ENCODE measurements at regions not wholly inside any gene's neighbourhood (a gene's known extent, or its start where the extent isn't known, plus 50 kb on each side); places are given as distances from the start of the nearest gene placed in this dataset.
"Not testable (repeated sequence)": the region's sequence is repeated elsewhere in the genome, so short reads cannot be mapped to it uniquely, and the experiment has no call there.

DNA sequence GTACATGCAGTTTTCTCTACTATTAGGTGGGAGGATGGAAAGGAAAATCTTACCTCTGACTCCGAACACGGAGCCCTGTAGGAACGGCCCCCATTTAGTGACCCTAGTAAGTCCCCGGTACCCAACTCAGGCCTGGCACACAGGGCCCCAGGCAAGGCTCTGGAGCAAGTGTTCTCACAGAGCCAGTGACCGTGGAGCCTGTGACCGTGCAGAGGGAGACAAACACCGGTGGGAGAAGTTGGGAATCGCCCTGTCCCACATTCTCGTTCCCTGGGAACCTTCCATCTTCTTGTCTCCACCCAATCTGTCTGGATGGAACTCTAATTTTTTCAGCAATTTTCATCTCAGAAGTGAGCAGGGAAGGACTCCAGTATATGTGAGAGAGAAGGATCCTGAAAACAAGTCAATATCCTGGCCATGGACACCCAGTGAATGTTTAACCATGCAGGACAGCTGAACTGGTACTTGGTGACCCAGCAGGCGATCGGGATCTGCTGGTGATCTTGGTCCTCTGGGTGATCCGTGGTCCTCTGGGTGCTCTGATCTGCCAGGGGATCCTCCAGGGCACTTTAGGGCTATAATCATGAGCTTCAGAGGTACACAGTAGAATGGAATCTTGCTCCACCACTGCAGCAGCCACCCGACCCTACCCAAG, 348.6 kb upstream of the ID2 start:
- Histone ChIP-seq H3K9ac (ENCODE audit: extremely low read depth, low read length, poor library complexity, severe bottlenecking) (no peak overlapping the region), H3K9me3 (ENCODE audit: control insufficient read depth, low read length) (no peaks in the 10 kb centered on the region), H3K4me1 (ENCODE audit: control insufficient read depth, insufficient read depth, low read length) (no peaks in the 10 kb centered on the region), H3K27me3 (ENCODE audit: control insufficient read depth, insufficient read depth, low read length, poor library complexity, severe bottlenecking) (no peaks in the 10 kb centered on the region), H3K4me3 (ENCODE audit: low read length) (no peak overlapping the region), H3K27ac (ENCODE audit: low read depth, low read length) (no peak overlapping the region), H3K36me3 (ENCODE audit: control insufficient read depth, insufficient read depth, low read length) (no peaks in the 10 kb centered on the region)
- TF ChIP-seq, protein P1, sequence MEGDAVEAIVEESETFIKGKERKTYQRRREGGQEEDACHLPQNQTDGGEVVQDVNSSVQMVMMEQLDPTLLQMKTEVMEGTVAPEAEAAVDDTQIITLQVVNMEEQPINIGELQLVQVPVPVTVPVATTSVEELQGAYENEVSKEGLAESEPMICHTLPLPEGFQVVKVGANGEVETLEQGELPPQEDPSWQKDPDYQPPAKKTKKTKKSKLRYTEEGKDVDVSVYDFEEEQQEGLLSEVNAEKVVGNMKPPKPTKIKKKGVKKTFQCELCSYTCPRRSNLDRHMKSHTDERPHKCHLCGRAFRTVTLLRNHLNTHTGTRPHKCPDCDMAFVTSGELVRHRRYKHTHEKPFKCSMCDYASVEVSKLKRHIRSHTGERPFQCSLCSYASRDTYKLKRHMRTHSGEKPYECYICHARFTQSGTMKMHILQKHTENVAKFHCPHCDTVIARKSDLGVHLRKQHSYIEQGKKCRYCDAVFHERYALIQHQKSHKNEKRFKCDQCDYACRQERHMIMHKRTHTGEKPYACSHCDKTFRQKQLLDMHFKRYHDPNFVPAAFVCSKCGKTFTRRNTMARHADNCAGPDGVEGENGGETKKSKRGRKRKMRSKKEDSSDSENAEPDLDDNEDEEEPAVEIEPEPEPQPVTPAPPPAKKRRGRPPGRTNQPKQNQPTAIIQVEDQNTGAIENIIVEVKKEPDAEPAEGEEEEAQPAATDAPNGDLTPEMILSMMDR (conservative IDR thresholded peaks at IDR 0.05), result no peak
- Mint-ChIP-seq H3K4me3 (no peak overlapping the region), H3K9me3 (peaks cover 2% of the 10 kb centered on the region), H3K36me3 (ENCODE audit: low read depth) (no peaks in the 10 kb centered on the region), H3K27me3 (ENCODE audit: insufficient read depth) (peaks cover 5% of the 10 kb centered on the region), H3K27ac (no peak overlapping the region), H3K4me1 (peaks cover 8% of the 10 kb centered on the region)
- WGBS, 2 experiments (ENCODE audit: insufficient coverage in 1 of 2, insufficient read length in 1 of 2), result 95 to 100% methylated on average over 5 to 13 of the region's 13 CpGs
- DNase-seq, result peak; percentile 10

DNA sequence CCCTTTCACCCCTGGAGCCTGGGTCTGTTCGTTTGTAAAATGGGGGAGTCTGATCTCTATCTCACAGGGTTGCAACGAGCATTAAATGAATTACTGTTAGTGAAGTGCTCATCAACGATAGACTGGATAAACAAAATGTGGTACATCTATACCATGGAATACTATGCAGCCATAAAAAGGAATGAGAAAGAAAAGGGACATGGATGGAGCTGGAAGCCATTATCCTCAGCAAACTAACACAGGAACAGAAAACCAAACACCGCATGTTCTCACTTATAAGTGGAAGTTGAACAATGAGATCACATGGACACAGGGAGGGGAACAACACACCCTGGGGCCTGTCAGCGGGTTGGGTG, 348.0 kb upstream of the ID2 start:
- H3K4me3 Mint-ChIP-seq; H3K36me3 ChIP-seq (ENCODE audit: control insufficient read depth, insufficient read depth, low read length); H3K4me3 ChIP-seq (ENCODE audit: low read length); H3K27ac Mint-ChIP-seq; H3K9me3 Mint-ChIP-seq; H3K27me3 ChIP-seq (ENCODE audit: control insufficient read depth, insufficient read depth, low read length, poor library complexity, severe bottlenecking); H3K4me1 ChIP-seq (ENCODE audit: control insufficient read depth, insufficient read depth, low read length); H3K27me3 Mint-ChIP-seq (ENCODE audit: insufficient read depth); H3K9ac ChIP-seq (ENCODE audit: extremely low read depth, low read length, poor library complexity, severe bottlenecking); H3K27ac ChIP-seq (ENCODE audit: low read depth, low read length); H3K9me3 ChIP-seq (ENCODE audit: control insufficient read depth, low read length); DNase-seq; H3K4me1 Mint-ChIP-seq; H3K36me3 Mint-ChIP-seq (ENCODE audit: low read depth): not testable (repeated sequence)
- WGBS, 2 experiments (ENCODE audit: insufficient coverage in 1 of 2, insufficient read length in 1 of 2), result 76 to 100% methylated on average over 1 to 5 of the region's 5 CpGs

DNA sequence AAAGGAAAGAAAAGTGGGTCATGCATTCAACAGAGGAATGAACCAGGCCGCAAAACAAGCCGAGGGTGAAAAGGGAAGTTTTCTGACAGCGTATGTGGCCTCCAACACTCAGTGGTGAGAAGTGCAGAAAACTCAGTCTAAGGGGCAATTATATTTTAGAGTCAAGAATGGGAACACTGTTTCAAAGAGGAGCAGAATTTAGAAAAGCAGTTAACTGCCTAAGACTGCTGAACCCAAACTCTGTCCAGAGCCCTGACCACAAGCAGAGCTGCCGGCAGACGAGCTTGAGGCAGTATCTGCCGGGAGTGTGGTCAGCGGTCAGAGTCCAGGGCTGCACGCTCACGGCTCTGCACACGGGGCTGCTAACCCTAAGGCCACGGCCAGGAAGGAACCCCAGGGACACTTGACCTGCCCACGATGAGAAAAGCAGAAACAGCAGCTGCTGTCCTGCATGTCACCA, 347.0 kb upstream of the ID2 start:
- H3K4me1 ChIP-seq (ENCODE audit: control insufficient read depth, insufficient read depth, low read length), result no peaks in the 10 kb centered on the region
- H3K27me3 Mint-ChIP-seq (ENCODE audit: insufficient read depth), result peaks cover 3% of the 10 kb centered on the region
- H3K4me3 ChIP-seq (ENCODE audit: low read length), result no peak overlapping the region
- H3K9me3 Mint-ChIP-seq, result peaks cover 2% of the 10 kb centered on the region
- H3K27me3 ChIP-seq (ENCODE audit: control insufficient read depth, insufficient read depth, low read length, poor library complexity, severe bottlenecking), result no peaks in the 10 kb centered on the region
- no peaks in the 10 kb centered on the region for H3K9me3 ChIP-seq (ENCODE audit: control insufficient read depth, low read length)
- H3K27ac ChIP-seq (ENCODE audit: low read depth, low read length), result no peak overlapping the region
- H3K9ac ChIP-seq (ENCODE audit: extremely low read depth, low read length, poor library complexity, severe bottlenecking), result no peak overlapping the region
- H3K36me3 ChIP-seq (ENCODE audit: control insufficient read depth, insufficient read depth, low read length), result no peaks in the 10 kb centered on the region
- DNase-seq, result peak; percentile 29
- peaks cover 8% of the 10 kb centered on the region for H3K4me1 Mint-ChIP-seq
- H3K27ac Mint-ChIP-seq, result no peak overlapping the region
- no peaks in the 10 kb centered on the region for H3K36me3 Mint-ChIP-seq (ENCODE audit: low read depth)
- no peak overlapping the region for H3K4me3 Mint-ChIP-seq
- 84 to 95% methylated on average over 6 to 12 of the region's 12 CpGs for WGBS, 2 experiments (ENCODE audit: insufficient coverage in 1 of 2, insufficient read length in 1 of 2)
- TF ChIP-seq, protein P1 (conservative IDR thresholded peaks at IDR 0.05), result no peak

DNA sequence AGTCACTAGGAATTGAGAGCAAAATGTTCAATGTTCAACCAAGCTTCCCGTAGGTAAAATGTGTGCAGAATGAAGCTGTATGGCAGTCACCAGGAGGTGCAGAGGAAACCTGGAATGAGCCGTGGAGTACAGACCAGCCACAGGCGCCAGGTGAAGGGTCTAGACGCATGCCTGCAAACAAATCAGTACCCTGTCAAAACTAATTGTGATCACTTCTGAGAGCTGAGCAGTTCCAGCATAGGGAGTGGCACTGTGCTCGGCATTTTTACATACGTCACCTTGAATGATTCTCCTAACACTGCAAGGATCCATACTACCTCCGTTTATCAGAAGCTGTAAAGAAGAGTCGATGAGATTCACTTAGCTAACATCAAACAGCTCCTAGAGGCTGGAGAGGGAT, 346.1 kb upstream of the ID2 start:
- H3K36me3 Mint-ChIP-seq (ENCODE audit: low read depth), result no peaks in the 10 kb centered on the region
- DNase-seq, result peak; percentile 13
- 93 to 94% methylated on average over 7 to 8 of the region's 8 CpGs for WGBS, 2 experiments (ENCODE audit: insufficient coverage in 1 of 2, insufficient read length in 1 of 2)
- Histone ChIP-seq H3K4me3 (ENCODE audit: low read length) (no peak overlapping the region), H3K9ac (ENCODE audit: extremely low read depth, low read length, poor library complexity, severe bottlenecking) (no peak overlapping the region), H3K27ac (ENCODE audit: low read depth, low read length) (no peak overlapping the region), H3K36me3 (ENCODE audit: control insufficient read depth, insufficient read depth, low read length) (no peaks in the 10 kb centered on the region), H3K9me3 (ENCODE audit: control insufficient read depth, low read length) (no peaks in the 10 kb centered on the region), H3K27me3 (ENCODE audit: control insufficient read depth, insufficient read depth, low read length, poor library complexity, severe bottlenecking) (no peaks in the 10 kb centered on the region), H3K4me1 (ENCODE audit: control insufficient read depth, insufficient read depth, low read length) (no peaks in the 10 kb centered on the region)
- TF ChIP-seq, protein P1 (conservative IDR thresholded peaks at IDR 0.05), result no peak
- H3K4me1 Mint-ChIP-seq, result peaks cover 1% of the 10 kb centered on the region
- H3K9me3 Mint-ChIP-seq, result peaks cover 2% of the 10 kb centered on the region
- H3K27ac Mint-ChIP-seq, result no peak overlapping the region
- H3K27me3 Mint-ChIP-seq (ENCODE audit: insufficient read depth), result peaks cover 3% of the 10 kb centered on the region
- no peak overlapping the region for H3K4me3 Mint-ChIP-seq

Measured in endodermal cell (in vitro differentiated cells).